ENCODE measurements at regions not wholly inside any gene's neighbourhood (a gene's known extent, or its start where the extent isn't known, plus 50 kb on each side); places are given as distances from the start of the nearest gene placed in this dataset.
"Not testable (repeated sequence)": the region's sequence is repeated elsewhere in the genome, so short reads cannot be mapped to it uniquely, and the experiment has no call there.

- ATAC-seq = no peak
Measured at GRCh38 chr5:17365811-17366138, 132.3 kb upstream of the TAF11L2 start.

GRCh38 chr5:17367256-17367840 lies 130.7 kb upstream of the TAF11L2 start:
- no peak for ATAC-seq

GRCh38 chr5:17370651-17371050 lies 127.4 kb upstream of the TAF11L2 start:
- no peak for ATAC-seq

- ATAC-seq = no peak
Measured at GRCh38 chr5:17373406-17373805, 124.6 kb upstream of the TAF11L2 start.

GRCh38 chr5:17373814-17374556 lies 124.0 kb upstream of the TAF11L2 start:
- ATAC-seq = no peak

GRCh38 chr5:17374973-17375742 lies 122.9 kb upstream of the TAF11L2 start:
- no peak for ATAC-seq

GRCh38 chr5:17375886-17376285 lies 122.1 kb upstream of the TAF11L2 start:
- ATAC-seq = not testable (repeated sequence)

- ATAC-seq = no peak
Measured at GRCh38 chr5:17378346-17378997, 119.6 kb upstream of the TAF11L2 start.

- no peak for ATAC-seq
Measured at GRCh38 chr5:17379100-17379951, 118.7 kb upstream of the TAF11L2 start.

- no peak for ATAC-seq
Measured at GRCh38 chr5:17381932-17382331, 116.1 kb upstream of the TAF11L2 start.

GRCh38 chr5:17383526-17383925 lies 114.5 kb upstream of the TAF11L2 start:
- ATAC-seq = no peak

GRCh38 chr5:17384181-17384580 lies 113.8 kb upstream of the TAF11L2 start:
- no peak for ATAC-seq

GRCh38 chr5:17388717-17389116 lies 109.3 kb upstream of the TAF11L2 start:
- no peak for ATAC-seq

GRCh38 chr5:17394086-17394485 lies 103.9 kb upstream of the TAF11L2 start:
- ATAC-seq = no peak

- no peak for ATAC-seq
Measured at GRCh38 chr5:17395106-17395880, 102.7 kb upstream of the TAF11L2 start.

GRCh38 chr5:17396247-17396646 lies 101.8 kb upstream of the TAF11L2 start:
- no peak for ATAC-seq

- no peak for ATAC-seq
Measured at GRCh38 chr5:17398431-17398830, 99.6 kb upstream of the TAF11L2 start.

GRCh38 chr5:17398866-17399835 lies 98.9 kb upstream of the TAF11L2 start:
- ATAC-seq = no peak

- ATAC-seq = no peak
Measured at GRCh38 chr5:17399931-17400330, 98.1 kb upstream of the TAF11L2 start.

- ATAC-seq = no peak
Measured at GRCh38 chr5:17400724-17401469, 97.1 kb upstream of the TAF11L2 start.

All from activated CD4-positive, CD25-positive, alpha-beta regulatory T cell treated with anti-CD3 and anti-CD28 coated beads, Interleukin-2, amount 50 U/mL, for 24 hours (primary cell).